Activated naive CD4-positive, alpha-beta T cell (primary cell): ENCODE measurements at regions not wholly inside any gene's neighbourhood (a gene's known extent, or its start where the extent isn't known, plus 50 kb on each side); places are given as distances from the start of the nearest gene placed in this dataset.

Experiments used
- DNase-seq, 4 experiments: peaks; one replicate each; lab custom pipeline; 2025; lab: John Stamatoyannopoulos, UW

- no peak for DNase-seq
These were observed 805.6 kb upstream of the EEF2KMT start for GRCh38 chr16:5903153-5903552.

- DNase-seq, result no peak
These were observed 802.5 kb upstream of the EEF2KMT start for GRCh38 chr16:5900046-5900445.

GRCh38 chr16:5895976-5896375 lies 798.4 kb upstream of the EEF2KMT start:
- DNase-seq, result no peak

DNA sequence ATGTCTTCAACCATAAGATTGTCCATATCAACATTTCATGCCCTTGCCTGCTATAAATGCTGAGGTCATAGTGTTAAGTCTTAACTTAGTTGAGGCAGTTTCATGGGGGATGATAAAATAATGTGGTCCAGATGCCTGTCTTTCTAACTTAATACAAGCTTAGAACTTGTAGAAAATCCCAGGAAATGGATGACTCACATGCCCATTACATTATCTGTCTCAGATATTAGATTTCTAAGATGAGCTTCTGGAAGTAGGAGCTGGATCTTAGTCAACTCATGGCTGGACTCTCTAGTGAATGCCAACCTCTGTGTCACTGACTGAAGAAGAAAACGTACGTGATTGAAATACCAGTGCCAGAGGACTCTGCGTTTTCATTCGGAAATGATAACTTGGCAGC lies 797.5 kb upstream of the EEF2KMT start:
- DNase-seq, result no peak

GRCh38 chr16:5891296-5891695 lies 793.7 kb upstream of the EEF2KMT start:
- DNase-seq, result no peak

DNA sequence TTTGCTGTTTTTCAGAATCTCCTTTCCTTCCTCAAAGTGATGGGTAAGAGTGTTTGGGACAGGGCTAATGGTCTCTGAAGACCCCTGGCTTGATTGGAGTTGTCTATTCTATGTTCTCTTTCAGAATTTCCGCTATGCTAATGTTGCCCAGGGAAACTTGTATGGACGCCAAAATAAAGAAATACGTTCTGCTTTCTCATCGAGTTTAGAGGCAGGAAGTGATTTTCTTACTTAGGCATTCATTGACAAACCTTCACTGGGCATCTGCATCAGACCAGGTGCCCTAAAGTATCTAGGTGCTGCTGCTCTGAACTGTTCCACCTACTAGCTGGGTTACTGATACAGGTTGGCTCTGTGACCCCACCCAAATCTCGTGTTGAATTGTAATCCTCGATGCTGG lies 787.9 kb upstream of the EEF2KMT start:
- no peak for DNase-seq

DNA sequence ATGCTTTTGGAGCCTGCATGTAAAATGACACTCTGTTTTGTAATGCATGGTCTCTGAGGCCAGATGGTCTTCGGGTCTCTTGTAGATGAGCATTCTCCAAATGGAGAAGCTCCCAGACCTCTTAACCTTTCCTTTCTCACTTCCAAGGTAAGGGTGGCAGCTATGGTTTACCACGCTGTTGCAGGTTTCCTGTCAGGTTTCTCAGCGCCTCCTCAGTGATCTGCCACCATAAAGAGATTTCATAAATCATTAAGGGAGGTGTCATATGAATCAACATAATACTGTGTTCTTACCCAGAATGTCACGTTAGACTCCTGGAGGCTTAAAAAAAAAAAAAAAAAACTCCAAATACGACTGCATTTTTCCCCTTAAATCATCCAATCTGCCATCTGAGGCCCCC lies 787.4 kb upstream of the EEF2KMT start:
- no peak for DNase-seq

DNA sequence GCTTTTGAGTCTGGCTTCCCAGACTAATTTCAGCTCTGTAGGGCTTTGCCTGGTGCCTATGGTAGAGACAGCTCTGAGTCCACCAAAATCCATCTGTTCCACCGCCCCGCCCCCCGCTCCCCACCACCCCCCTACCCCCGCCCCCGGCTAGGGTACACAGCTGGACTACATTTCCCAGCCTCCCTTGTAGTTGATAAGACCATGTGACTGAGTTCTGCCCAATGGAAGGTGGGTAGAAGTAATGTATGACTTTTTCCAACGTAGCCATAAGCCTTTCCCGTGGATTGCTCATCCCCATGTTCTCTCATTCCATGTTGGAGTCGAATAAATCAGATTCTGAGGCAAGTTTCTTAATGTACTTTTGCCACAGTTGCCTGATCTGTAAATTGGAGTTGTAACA lies 786.7 kb upstream of the EEF2KMT start:
- DNase-seq, result no peak

DNA sequence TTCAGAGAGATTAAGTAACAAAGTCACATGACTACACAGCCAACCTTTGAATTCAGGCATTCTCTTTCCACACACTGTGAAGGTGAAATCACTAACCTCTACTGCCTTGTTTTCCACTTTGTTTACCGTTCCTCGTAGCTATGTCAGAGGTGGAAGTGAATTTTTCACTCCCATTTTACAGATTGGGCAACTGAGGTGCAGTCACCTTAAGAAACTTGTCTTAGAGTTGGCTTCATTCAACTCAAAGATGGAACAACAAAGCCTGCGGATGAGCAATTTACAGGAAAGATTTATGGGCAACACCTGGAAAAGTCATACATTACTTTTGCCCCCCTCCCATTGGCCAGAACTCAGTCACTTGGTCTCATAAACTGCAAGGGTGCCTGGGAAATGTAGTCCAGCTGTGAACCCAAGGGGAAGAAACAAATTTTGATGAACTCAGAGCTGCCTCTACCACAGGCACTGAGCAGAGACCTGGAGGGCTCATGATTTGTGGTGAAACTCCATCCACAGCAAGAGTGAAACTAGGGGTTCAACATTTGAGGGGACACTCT lies 784.6 kb upstream of the EEF2KMT start:
- no peak for DNase-seq

- DNase-seq, result no peak
These were observed 777.8 kb upstream of the EEF2KMT start for GRCh38 chr16:5875416-5875815.

GRCh38 chr16:5874899-5875298 lies 777.3 kb upstream of the EEF2KMT start:
- no peak for DNase-seq

- DNase-seq, result no peak
These were observed 775.6 kb upstream of the EEF2KMT start for GRCh38 chr16:5873221-5873620.

GRCh38 chr16:5870886-5871691 lies 773.5 kb upstream of the EEF2KMT start:
- no peak for DNase-seq

GRCh38 chr16:5867250-5867649 lies 769.7 kb upstream of the EEF2KMT start:
- DNase-seq, result no peak

GRCh38 chr16:5865236-5865635 lies 767.6 kb upstream of the EEF2KMT start:
- DNase-seq, result no peak

DNA sequence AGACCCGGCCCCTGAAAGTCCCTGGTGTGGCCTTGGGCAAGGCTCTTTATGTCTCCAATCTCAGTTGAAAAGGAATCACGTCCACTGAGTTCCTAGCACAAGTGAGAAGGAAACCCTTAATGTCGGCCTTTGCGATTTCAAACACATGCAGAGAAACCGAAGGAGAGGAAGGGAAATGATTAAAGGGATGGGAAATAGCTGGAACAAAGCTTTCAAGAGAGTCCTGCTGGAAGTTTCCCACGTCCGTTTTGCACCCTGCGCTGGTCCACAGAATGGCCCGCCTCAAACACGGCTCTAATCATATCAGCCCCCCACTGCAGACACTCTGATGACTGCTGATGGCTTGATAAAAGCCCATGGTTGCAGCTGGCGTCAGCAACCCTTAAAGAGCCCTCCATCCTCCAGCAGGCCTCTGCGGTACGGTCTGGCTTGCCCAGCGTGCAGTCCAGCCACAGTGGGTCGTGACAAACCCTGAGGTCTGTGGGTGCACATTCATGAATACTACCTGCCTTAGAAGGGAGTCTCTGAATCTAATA lies 765.5 kb upstream of the EEF2KMT start:
- no peak for DNase-seq

DNA sequence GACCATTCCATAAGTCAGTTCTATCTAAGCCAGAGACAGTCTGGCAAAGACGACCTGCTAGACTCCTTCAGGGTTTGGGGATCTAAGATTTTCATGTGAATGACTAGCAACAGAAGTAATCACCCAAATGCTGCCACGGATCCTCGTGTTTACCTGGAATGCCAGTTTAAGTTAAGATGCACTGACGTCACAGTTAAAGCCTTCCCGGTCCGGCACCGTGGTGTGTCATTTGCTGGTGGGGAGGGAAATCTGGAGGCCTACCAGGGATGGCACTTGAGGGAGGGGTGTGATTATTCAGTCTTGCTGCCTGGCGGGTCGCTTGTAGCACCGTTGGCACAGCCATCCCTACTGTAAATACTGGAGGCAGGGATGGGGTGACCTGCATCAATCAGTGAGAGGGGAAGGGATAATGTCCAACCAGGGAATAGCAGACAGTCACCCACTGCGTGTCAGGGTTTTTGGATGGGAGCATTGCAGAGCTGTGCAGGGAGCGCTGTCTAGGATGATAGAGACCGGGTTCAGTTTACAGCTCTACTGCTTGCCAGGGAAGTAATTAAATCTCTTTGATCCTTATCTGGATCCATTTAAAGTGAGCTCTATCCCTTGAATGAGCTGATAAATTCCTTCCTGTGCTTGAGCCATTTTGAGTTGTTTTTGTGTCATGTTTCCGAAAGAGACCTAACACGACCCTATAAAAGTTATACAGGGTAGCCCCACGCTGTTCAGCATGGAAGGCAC lies 764.7 kb upstream of the EEF2KMT start:
- no peak for DNase-seq

GRCh38 chr16:5861241-5861640 lies 763.6 kb upstream of the EEF2KMT start:
- DNase-seq, result no peak

DNA sequence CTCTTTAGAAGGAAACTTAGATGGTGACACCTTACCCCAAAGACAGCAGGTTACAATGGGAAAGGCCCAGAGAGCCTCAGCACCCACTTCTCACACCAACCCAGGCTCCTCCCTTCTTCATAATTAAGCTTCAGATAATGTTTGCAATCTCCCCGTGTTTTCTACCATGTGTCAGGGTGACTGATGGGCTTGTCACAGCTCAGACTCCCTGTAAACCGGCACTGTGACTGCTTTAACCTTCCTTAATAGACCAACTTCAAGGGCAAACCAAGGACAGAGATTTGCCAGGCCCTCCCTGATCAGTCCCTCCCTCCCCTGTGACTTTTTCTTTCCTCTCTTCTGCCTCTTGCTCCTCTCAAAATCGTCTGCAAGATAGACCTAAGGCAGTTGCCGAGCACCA lies 760.6 kb upstream of the EEF2KMT start:
- no peak for DNase-seq

DNA sequence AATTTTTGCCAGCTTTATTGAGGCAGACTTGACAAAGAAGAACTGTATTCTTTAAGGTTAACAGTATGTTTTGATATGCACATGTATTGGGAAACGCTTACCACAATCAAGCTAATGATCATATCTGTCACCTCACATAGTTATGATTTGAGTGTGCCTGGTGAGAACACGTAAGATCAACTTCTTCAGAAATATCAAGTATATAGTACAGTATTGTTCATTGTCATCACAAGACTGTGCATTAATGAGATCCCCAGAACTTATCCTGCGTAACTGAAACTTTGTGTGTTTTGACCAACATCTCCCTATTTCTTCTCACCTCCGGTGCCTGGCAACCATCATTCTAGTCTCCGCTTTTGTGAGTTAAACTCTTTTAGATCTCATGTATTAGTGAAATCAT lies 756.4 kb upstream of the EEF2KMT start:
- DNase-seq, result no peak

DNA sequence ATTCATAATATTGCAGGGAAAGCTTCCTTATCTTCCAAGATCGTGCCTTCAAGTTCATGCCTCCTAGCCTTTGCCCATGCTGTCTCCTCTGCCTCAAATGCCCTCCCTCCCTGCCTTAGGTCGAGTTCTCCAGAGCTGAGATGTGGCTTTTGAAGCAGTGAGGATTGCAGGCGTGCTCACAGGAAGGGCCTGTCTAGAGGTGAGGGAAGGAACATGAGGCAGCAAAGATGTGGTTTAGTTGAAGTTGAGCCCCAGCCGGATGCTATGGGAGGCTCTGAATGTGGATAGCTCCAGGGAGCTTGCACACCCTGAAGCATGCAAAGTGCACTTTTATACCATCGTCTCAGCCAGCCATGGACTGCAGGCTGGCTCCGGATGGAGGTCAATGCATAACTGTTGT lies 754.6 kb upstream of the EEF2KMT start:
- no peak for DNase-seq

- DNase-seq, result no peak
These were observed 753.9 kb upstream of the EEF2KMT start for GRCh38 chr16:5851393-5851982.
